GM12878 (cell line): ENCODE measurements at regions not wholly inside any gene's neighbourhood (a gene's known extent, or its start where the extent isn't known, plus 50 kb on each side); places are given as distances from the start of the nearest gene placed in this dataset.

ENCODE experiments used
- ATAC-seq: fragments of 200-7000 bp; cut with Tn5 transposase; 3 replicates; pipeline ENCODE4 v1.9.1; 2020; ENCODE audit warnings: mild to moderate bottlenecking, moderate library complexity
- BruUV-seq: library from RNA; stranded (reverse); fragments of 400-500 nt; replicated peaks from 2 replicates; lab custom pipeline; 2021; lab: Mats Ljungman, UMichigan
- CTCF ChIA-PET: fragments of 300-600 bp; sonication (Branson Sonifier 250); formaldehyde crosslinking; extraction: SDS; loops from one replicate; lab custom pipeline; 2021; ENCODE audit warnings: inconsistent platforms; lab: Yijun Ruan, JAX
- POLR2A ChIA-PET: fragments of 350-600 bp; formaldehyde crosslinking; extraction: SDS; loops from one replicate; lab custom pipeline; 2021; ENCODE audit warnings: inconsistent platforms; lab: Charles Lee
- RAD21 ChIA-PET: fragments of 300-600 bp; sonication (Branson Sonifier 250); formaldehyde crosslinking; loops from one replicate; lab custom pipeline; 2023; ENCODE audit warnings: antibody characterized with exemption; ENCODE audit not compliant: unreplicated experiment; lab: Charles Lee
- SMC1A ChIA-PET: fragments of 300-600 bp; sonication (Branson Sonifier 250); formaldehyde crosslinking; loops from one replicate; lab custom pipeline; 2023; ENCODE audit not compliant: unreplicated experiment, uncharacterized antibody; lab: Charles Lee
- DNase-seq: peaks from one replicate; pipeline ENCODE4 v3.0.0-alpha.2; 2011; ENCODE audit warnings: low read depth, low spot score
- FAIRE-seq: peaks from 3 replicates; lab custom pipeline; 2011; peaks lifted over from hg19 to GRCh38; lab: Jason Lieb, UNC
- H2AFZ ChIP-seq: 2 replicates; pipeline ENCODE4 v1.6.0; 2011; ENCODE audit warnings: low read depth, low read length, control low read depth; ENCODE audit not compliant: control insufficient read depth
- H3K27ac ChIP-seq: 2 replicates; pipeline ENCODE4 v1.5.1; 2011; ENCODE audit warnings: control low read depth; ENCODE audit not compliant: control insufficient read depth, insufficient read depth
- H3K27me3 ChIP-seq, 2 experiments: replicated peaks in 1 of 2; 2 replicates each; pipeline versions ENCODE4 v1.6.0 to v1.6.1; 2011; ENCODE audit warnings: low read length in 1 of 2; ENCODE audit not compliant: control insufficient read depth in 2 of 2, insufficient read depth in 2 of 2
- H3K36me3 ChIP-seq, 2 experiments: 2 replicates each; pipeline ENCODE4 v1.5.1; 2011; ENCODE audit warnings: low read length in 1 of 2; ENCODE audit not compliant: control insufficient read depth in 2 of 2, insufficient read depth in 2 of 2
- H3K4me1 ChIP-seq: 2 replicates; pipeline ENCODE4 v1.6.1; 2011; ENCODE audit warnings: mild to moderate bottlenecking, low read length, moderate library complexity, mixed read lengths; ENCODE audit not compliant: control insufficient read depth, insufficient read depth
- H3K4me2 ChIP-seq: 2 replicates; pipeline ENCODE4 v1.6.0; 2011; ENCODE audit warnings: control low read depth; ENCODE audit not compliant: control insufficient read depth, insufficient read depth
- H3K4me3 ChIP-seq: fragments of 200-600 bp; sonication (generic); 2 replicates; pipeline ENCODE4 v1.5.1; 2016
- H3K79me2 ChIP-seq: 2 replicates; pipeline ENCODE4 v1.6.0; 2011; ENCODE audit warnings: low read length; ENCODE audit not compliant: control insufficient read depth, insufficient read depth
- H3K9ac ChIP-seq: 2 replicates; pipeline ENCODE4 v1.8.0; 2011; ENCODE audit warnings: low read length, control low read depth, mixed read lengths; ENCODE audit not compliant: control insufficient read depth, insufficient read depth
- H3K9me3 ChIP-seq: replicated peaks from 3 replicates; pipeline ENCODE4 v1.5.1; 2011; ENCODE audit warnings: mild to moderate bottlenecking, low read length; ENCODE audit not compliant: control insufficient read depth, insufficient read depth
- H4K20me1 ChIP-seq: 2 replicates; pipeline ENCODE4 v1.6.0; 2011; ENCODE audit not compliant: control insufficient read depth, insufficient read depth
- EP300 ChIP-seq, 2 experiments: fragments of 150-350 bp in 1 of 2; IDR thresholded peaks; 2 replicates each; pipeline ENCODE4 v1.6.1; 2011 to 2012; ENCODE audit warnings: low read depth in 2 of 2, low read length in 2 of 2, borderline replicate concordance in 1 of 2, improper control_type of control experiment in 1 of 2, inconsistent platforms in 1 of 2; ENCODE audit not compliant: control insufficient read depth in 1 of 2
- ETV6 ChIP-seq, 2 experiments: fragments of 450-650 bp in 1 of 2; IDR thresholded peaks in 1 of 2; conservative IDR thresholded peaks in 1 of 2; 2 replicates each; pipeline ENCODE4 v1.6.1; 2014; ENCODE audit warnings: antibody characterized with exemption in 1 of 2, borderline replicate concordance in 1 of 2, low read depth in 1 of 2, mild to moderate bottlenecking in 1 of 2, moderate library complexity in 1 of 2
- MTA2 ChIP-seq: fragments of 450-650 bp; IDR thresholded peaks from 2 replicates; pipeline ENCODE4 v1.6.1; 2016; ENCODE audit warnings: low read depth, mild to moderate bottlenecking, moderate library complexity
- NFXL1 ChIP-seq: fragments of 450-650 bp; IDR thresholded peaks from 2 replicates; pipeline ENCODE4 v1.6.1; 2017; ENCODE audit warnings: antibody characterized with exemption, mild to moderate bottlenecking, borderline replicate concordance
- NR2F1 ChIP-seq: fragments of 450-650 bp; conservative IDR thresholded peaks from 2 replicates; pipeline ENCODE4 v1.6.1; 2017; ENCODE audit warnings: mild to moderate bottlenecking
- POLR2A ChIP-seq: IDR thresholded peaks from 2 replicates; pipeline ENCODE4 v1.6.1; 2011; ENCODE audit warnings: low read depth, mild to moderate bottlenecking, low read length
- ZNF207 ChIP-seq: fragments of 450-650 bp; IDR thresholded peaks from 2 replicates; pipeline ENCODE4 v1.6.1; 2014; ENCODE audit warnings: antibody characterized with exemption, mild to moderate bottlenecking, borderline replicate concordance
- WGBS: methylation state at CpG from one replicate; pipeline ENCODE4 v1.1.6; 2016; ENCODE audit warnings: low lambda C conversion rate; ENCODE audit not compliant: insufficient replicate concordance, insufficient coverage; ENCODE audit errors: missing lambda C conversion rate; 5-methylcytosine and 5-hydroxymethylcytosine counted together
- in situ Hi-C: fragments of 300-500 bp; cut with MboI; formaldehyde crosslinking; loops from 9 replicates; pipeline ENCODE4 v1.14.3; 2018; ENCODE audit warnings: mixed read lengths
- intact Hi-C: fragments of 100-400 bp; cut with micrococcal nuclease; formaldehyde crosslinking; loops from one replicate; pipeline ENCODE4 v1.14.2; 2022; ENCODE audit not compliant: unreplicated experiment
- TF ChIP-seq, protein P1 (sequence below): IDR thresholded peaks from 2 replicates; pipeline ENCODE4 v1.6.1; 2011; ENCODE audit warnings: borderline replicate concordance, low read depth, mild to moderate bottlenecking, moderate library complexity, low read length; ENCODE audit not compliant: insufficient read depth, poor library complexity, severe bottlenecking

DNA sequence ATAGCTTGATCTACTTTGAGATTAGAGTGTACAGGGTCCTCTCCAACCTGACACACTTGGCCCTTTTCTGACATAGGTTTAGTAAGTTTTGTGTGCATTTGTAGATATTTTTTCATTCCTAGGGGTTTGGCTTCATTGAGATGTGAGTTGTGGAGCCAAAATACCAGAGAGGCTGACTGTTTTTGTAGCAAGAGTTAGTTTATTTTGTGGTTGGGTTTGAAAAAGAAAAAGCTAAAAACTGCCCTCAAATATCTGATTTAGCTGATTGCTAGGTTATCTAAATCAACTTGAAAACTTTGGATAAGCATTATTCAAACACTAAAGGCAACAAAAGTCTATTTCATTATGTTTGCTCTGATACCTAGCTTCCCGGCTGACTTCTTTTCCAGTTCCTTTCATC lies 164.7 kb upstream of the CENPW start:
- Histone ChIP-seq H3K4me1 (no peaks in the 10 kb centered on the region), H3K27ac (no peak overlapping the region), H3K9ac (no peak overlapping the region), H4K20me1 (no peaks in the 10 kb centered on the region), H2AFZ (no peak overlapping the region), H3K27me3 (no peaks in the 10 kb centered on the region), H3K9me3 (no peaks in the 10 kb centered on the region), H3K4me2 (no peak overlapping the region), H3K4me3 (no peak overlapping the region), H3K36me3 (no peaks in the 10 kb centered on the region), H3K79me2 (no peaks in the 10 kb centered on the region)
- BruUV-seq = no TSS peak
- no peak for ATAC-seq
- intact Hi-C loops = loop anchor here (5.0 to 10.0 kb wide), 3 partner anchors 167 to 480 kb away; partner anchors contain the start of gene CENPW
- 100% methylated on average over 1 of the region's 1 CpG for WGBS
- ChIA-PET SMC1A (interaction anchor here (0.7 to 0.9 kb wide), 2 partner anchors 9 to 87 kb away, joined by 3 read pairs; no protein-coding TSS in a partner anchor), POLR2A (no interaction called here), CTCF (interaction anchor here (0.7 to 1.4 kb wide), 4 partner anchors 20 to 258 kb away, joined by 3 to 4 read pairs (median 3); no protein-coding TSS in a partner anchor), RAD21 (no interaction called here)
- in situ Hi-C loops = no loop called here
- TF ChIP-seq ETV6 (conservative IDR thresholded peaks at IDR 0.05 in 1 of 2, IDR thresholded peaks at IDR 0.05 in 1 of 2; ENCODE audit: borderline replicate concordance in 1 of 2, low read depth in 1 of 2) (no peak), NFXL1 (no peak), POLR2A (no peak), ZNF207 (no peak), MTA2 (no peak), NR2F1 (no peak), EP300 (IDR thresholded peaks at IDR 0.05; ENCODE audit: borderline replicate concordance in 1 of 2, control insufficient read depth in 1 of 2, low read depth in 2 of 2, low read length in 2 of 2) (no peak)
- TF ChIP-seq, protein P1, sequence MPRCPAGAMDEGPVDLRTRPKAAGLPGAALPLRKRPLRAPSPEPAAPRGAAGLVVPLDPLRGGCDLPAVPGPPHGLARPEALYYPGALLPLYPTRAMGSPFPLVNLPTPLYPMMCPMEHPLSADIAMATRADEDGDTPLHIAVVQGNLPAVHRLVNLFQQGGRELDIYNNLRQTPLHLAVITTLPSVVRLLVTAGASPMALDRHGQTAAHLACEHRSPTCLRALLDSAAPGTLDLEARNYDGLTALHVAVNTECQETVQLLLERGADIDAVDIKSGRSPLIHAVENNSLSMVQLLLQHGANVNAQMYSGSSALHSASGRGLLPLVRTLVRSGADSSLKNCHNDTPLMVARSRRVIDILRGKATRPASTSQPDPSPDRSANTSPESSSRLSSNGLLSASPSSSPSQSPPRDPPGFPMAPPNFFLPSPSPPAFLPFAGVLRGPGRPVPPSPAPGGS = no peak
- no peak for FAIRE-seq
- DNase-seq = no peak
